KG1 (cell line): ENCODE measurements at regions not wholly inside any gene's neighbourhood (a gene's known extent, or its start where the extent isn't known, plus 50 kb on each side); places are given as distances from the start of the nearest gene placed in this dataset.
"Not testable (repeated sequence)": the region's sequence is repeated elsewhere in the genome, so short reads cannot be mapped to it uniquely, and the experiment has no call there.

Source experiments
- DNase-seq: peaks from one replicate; lab custom pipeline; 2025; lab: John Stamatoyannopoulos, UW

- no peak for DNase-seq
Measured at GRCh38 chr15:79606831-79607355, 174.8 kb downstream of the MINAR1 start.

GRCh38 chr15:79608066-79608864 lies 176.1 kb downstream of the MINAR1 start:
- no peak for DNase-seq

- DNase-seq: no peak
Measured at GRCh38 chr15:79609506-79609905, 177.4 kb downstream of the MINAR1 start.

GRCh38 chr15:79610021-79610420 lies 177.9 kb downstream of the MINAR1 start:
- DNase-seq: no peak

GRCh38 chr15:79615754-79616153 lies 183.6 kb downstream of the MINAR1 start:
- no peak for DNase-seq

GRCh38 chr15:79617071-79617470 lies 184.9 kb downstream of the MINAR1 start:
- no peak for DNase-seq

- DNase-seq: no peak
Measured at GRCh38 chr15:79620112-79620857, 188.1 kb downstream of the MINAR1 start.

GRCh38 chr15:79621805-79622204 lies 189.7 kb downstream of the MINAR1 start:
- not testable (repeated sequence) for DNase-seq

- no peak for DNase-seq
Measured at GRCh38 chr15:79623488-79623887, 191.4 kb downstream of the MINAR1 start.

- DNase-seq: no peak
Measured at GRCh38 chr15:79629687-79630086, 197.6 kb downstream of the MINAR1 start.

GRCh38 chr15:79632457-79632856 lies 200.3 kb downstream of the MINAR1 start:
- no peak for DNase-seq

GRCh38 chr15:79635149-79635771 lies 203.1 kb downstream of the MINAR1 start:
- no peak for DNase-seq

GRCh38 chr15:79635897-79636561 lies 203.9 kb downstream of the MINAR1 start:
- DNase-seq: no peak

GRCh38 chr15:79640206-79640605 lies 208.1 kb downstream of the MINAR1 start:
- DNase-seq: no peak

- no peak for DNase-seq
Measured at GRCh38 chr15:79641841-79642240, 209.7 kb downstream of the MINAR1 start.

- DNase-seq: no peak
Measured at GRCh38 chr15:79643393-79643792, 211.3 kb downstream of the MINAR1 start.

- DNase-seq: no peak
Measured at GRCh38 chr15:79644091-79644490, 212.0 kb downstream of the MINAR1 start.

- not testable (repeated sequence) for DNase-seq
Measured at GRCh38 chr15:79652972-79653371, 220.8 kb downstream of the MINAR1 start.

GRCh38 chr15:79653533-79653932 lies 221.4 kb downstream of the MINAR1 start:
- no peak for DNase-seq

GRCh38 chr15:79656151-79657000 lies 224.2 kb downstream of the MINAR1 start:
- DNase-seq: no peak

- no peak for DNase-seq
Measured at GRCh38 chr15:79657722-79658121, 225.6 kb downstream of the MINAR1 start.
